ENCODE measurements at regions not wholly inside any gene's neighbourhood (a gene's known extent, or its start where the extent isn't known, plus 50 kb on each side); places are given as distances from the start of the nearest gene placed in this dataset.

- no peaks in the 10 kb centered on the region for H3K9me1 ChIP-seq (replicated peaks; ENCODE audit: control insufficient read depth, extremely low read depth, insufficient read depth, low read length)
- ChIA-PET POLR2A (no interaction called here), CTCF (no interaction called here)
- no peaks in the 10 kb centered on the region for H3K27me3 ChIP-seq (ENCODE audit: control insufficient read depth in 2 of 2, insufficient read depth in 2 of 2, low read length in 2 of 2)
- TF ChIP-seq MAX (IDR thresholded peaks at IDR 0.05; ENCODE audit: insufficient read depth, insufficient read length) (no peak), MYC (IDR thresholded peaks at IDR 0.05; ENCODE audit: low read depth, low read length) (no peak), POLR2A (IDR thresholded peaks at IDR 0.05; ENCODE audit: low read depth, low read length) (no peak), CTCF (IDR thresholded peaks at IDR 0.05; ENCODE audit: extremely low read depth in 1 of 2, insufficient read depth in 1 of 2, low read depth in 1 of 2, low read length in 2 of 2) (no peak), GATA2 (IDR thresholded peaks at IDR 0.05; ENCODE audit: insufficient read depth, insufficient read length, low read depth, low read length) (no peak), FOS (IDR thresholded peaks at IDR 0.05; ENCODE audit: borderline replicate concordance, insufficient read depth, low read length) (no peak), EZH2 (IDR thresholded peaks at IDR 0.05; ENCODE audit: borderline replicate concordance, low read depth, low read length, severe bottlenecking) (no peak), POLR2AphosphoS5 (IDR thresholded peaks at IDR 0.05; ENCODE audit: insufficient read depth, low read depth, low read length) (no peak), JUN (IDR thresholded peaks at IDR 0.05; ENCODE audit: borderline replicate concordance, insufficient read depth, insufficient read length, low read depth) (no peak)
- FAIRE-seq (no peak), DNase-seq (ENCODE audit: low read depth, low spot score) (no peak)
- no peaks in the 10 kb centered on the region for H4K20me1 ChIP-seq (replicated peaks; ENCODE audit: control insufficient read depth, extremely low read depth, insufficient read depth, low read length)
- no TSS peak for BruUV-seq (replicated peaks)
- no peaks in the 10 kb centered on the region for H3K79me2 ChIP-seq (ENCODE audit: control insufficient read depth, insufficient read depth, low read length)
- H2AFZ ChIP-seq (ENCODE audit: low read depth, low read length): no peak overlapping the region
- H3K27ac ChIP-seq (ENCODE audit: insufficient read depth, low read depth, low read length): no peak overlapping the region
- no peak overlapping the region for H3K4me2 ChIP-seq (ENCODE audit: insufficient read depth, low read length)
- no peaks in the 10 kb centered on the region for H3K9me3 ChIP-seq (replicated peaks; ENCODE audit: control insufficient read depth, insufficient read depth, low read length)
- no peaks in the 10 kb centered on the region for H3K36me3 ChIP-seq (ENCODE audit: control insufficient read depth in 2 of 2, extremely low read depth in 1 of 2, insufficient read depth in 2 of 2, low read length in 2 of 2)
- intact Hi-C loops (cut with micrococcal nuclease): no loop called here
- H3K9ac ChIP-seq (replicated peaks; ENCODE audit: extremely low read depth, insufficient read depth, low read length): no peak overlapping the region
- H3K4me3 ChIP-seq (replicated peaks in 1 of 3; ENCODE audit: insufficient read depth in 1 of 3, low read depth in 1 of 3, low read length in 3 of 3): no peak overlapping the region
- no peaks in the 10 kb centered on the region for H3K4me1 ChIP-seq (ENCODE audit: control insufficient read depth, extremely low read depth, insufficient read depth, low read length)
- dilution Hi-C loops (cut with MboI; ENCODE audit: extremely low pct_ligation_motif_present, low sequenced_read_pairs): no loop called here
These were observed 477.2 kb downstream of the TRIB2 start for GRCh38 chr2:13193900-13194299.

All from endothelial cell of umbilical vein (primary cell).